Heart right ventricle (tissue), 16 donors: ENCODE measurements at regions not wholly inside any gene's neighbourhood (a gene's known extent, or its start where the extent isn't known, plus 50 kb on each side); places are given as distances from the start of the nearest gene placed in this dataset.

ENCODE experiments used
- ATAC-seq, 8 donors: fragments of 200-7000 bp; cut with Tn5 transposase; one replicate each; pipeline ENCODE4 v1.9.1; 2020; ENCODE audit warnings: mild to moderate bottlenecking in 8 of 8, moderate library complexity in 8 of 8, moderate number of reproducible peaks in 1 of 8
- DNase-seq, 2 donors: peaks; one replicate each; pipeline ENCODE4 v3.0.0-alpha.2; 2020
- H3K27ac ChIP-seq, 10 donors: fragments of 200-600 bp; sonication (generic) in 2 of 10; one replicate each; pipeline versions ENCODE4 v1.5.0 to v1.8.0; 2020 to 2022; ENCODE audit warnings: mild to moderate bottlenecking in 3 of 10
- H3K27me3 ChIP-seq, 7 donors: fragments of 200-600 bp; one replicate each; pipeline ENCODE4 v1.8.0; 2021 to 2022; ENCODE audit warnings: mild to moderate bottlenecking in 2 of 7
- H3K36me3 ChIP-seq, 9 donors: fragments of 200-600 bp; sonication (generic) in 1 of 9; one replicate each; pipeline versions ENCODE4 v1.5.0 to v1.8.0; 2020 to 2022; ENCODE audit warnings: mild to moderate bottlenecking in 2 of 9
- H3K4me1 ChIP-seq, 9 donors: fragments of 200-600 bp; sonication (generic) in 1 of 9; one replicate each; pipeline versions ENCODE4 v1.5.0 to v1.8.0; 2020 to 2022; ENCODE audit warnings: mild to moderate bottlenecking in 4 of 9
- H3K4me3 ChIP-seq, 10 donors: fragments of 200-600 bp; sonication (generic) in 2 of 10; one replicate each; pipeline versions ENCODE4 v1.5.0 to v1.8.0; 2020 to 2022; ENCODE audit warnings: mild to moderate bottlenecking in 7 of 10, moderate library complexity in 2 of 10
- H3K9me3 ChIP-seq, 11 donors: fragments of 200-600 bp in 10 of 11; sonication (generic) in 2 of 11; one replicate each; pipeline versions ENCODE4 v1.5.0 to v1.8.0; 2013 to 2022; ENCODE audit warnings: mild to moderate bottlenecking in 2 of 11, control low read depth in 1 of 11, moderate library complexity in 1 of 11
- CTCF ChIP-seq, 9 donors: fragments of 200-600 bp; sonication (generic) in 2 of 9; IDR thresholded peaks; one replicate each; pipeline versions ENCODE4 v1.5.0 to v1.8.0; 2021 to 2022; ENCODE audit warnings: antibody characterized with exemption in 9 of 9, mild to moderate bottlenecking in 5 of 9, moderate library complexity in 1 of 9
- WGBS, 2 donors: extraction: QIAGEN DNeasy Blood & Tissue Kit; methylation state at CpG; one replicate each; pipeline ENCODE4 v1.1.7; 2013; ENCODE audit warnings: inconsistent platforms in 1 of 2; 5-methylcytosine and 5-hydroxymethylcytosine counted together
- intact Hi-C, 10 donors: fragments of 100-400 bp; cut with DNase I; formaldehyde crosslinking; loops; one replicate each; pipeline versions ENCODE4 v1.11.1 to v1.14.2; 2022
- donor health status: Arrhythmogenic right ventricular cardiomyopathy.
- donor health status: ischemic (EF 13 %, LVEDD 7.1; RV severe dilation, severe dysfunction).
- donor health status: healthy with polysubstance abuse.
- donor health status: DM: no; HTN: yes; CAD: no.
- donor health status: DM: no; HTN: no; CAD: no.
- donor health status: ischemic (EF 25% LVEDD 6.9; RV normal size, moderate dysfunction).
- donor health status: ischemic (EF 25% LVEDD 5.7; RV mildly dilated, moderate dysfunction).
- donor health status: healthy.
- donor health status: DM: yes; HTN: yes; CAD: no.
- donor health status: Ischemic cardiomyopathy.
- donor health status: ischemic (EF 35%, LVEDD 5.7; RV mildly dilated, moderate dysfunction).
- donor health status: nonischemic (EF 11% LVEDD 7.7; RV severe dilation, severe dysfunction).
- donor health status: DM: yes; HTN: yes; CAD: no.
- donor health status: PGD.
- donor health status: ischemic (EF 29% LVEDD 5.4; RV normal size, mild dysfunction).
- donor health status: nonischemic (EF 23%, LVEDD 6.1; RV moderate dilation, normal function).

DNA sequence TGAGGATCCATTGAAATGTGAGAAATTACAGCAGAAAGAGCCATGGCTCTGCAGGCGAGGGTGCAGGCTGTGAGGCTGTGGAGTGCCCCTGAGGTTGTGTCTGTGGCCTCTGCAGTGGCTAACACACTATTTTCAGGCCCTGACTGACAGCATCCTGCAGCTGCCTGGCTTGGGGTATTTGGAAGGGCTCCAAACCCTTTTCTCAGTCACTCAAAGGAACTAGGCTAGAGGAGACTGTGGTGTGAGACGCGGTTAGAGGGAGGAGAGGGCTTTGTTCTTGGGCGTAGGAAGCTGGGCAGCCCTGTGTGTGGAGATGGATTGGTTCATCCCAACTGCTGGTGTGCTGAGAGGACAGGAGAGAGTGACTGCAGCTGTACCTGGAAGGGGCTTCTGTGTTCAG lies 134.9 kb downstream of the RAMP3 start:
- DNase-seq: peak; percentile 12 to 28
- WGBS, 2 donors: 38 to 42% methylated on average over 4 of the region's 4 CpGs
- H3K4me3 ChIP-seq: no peak overlapping the region
- H3K27ac ChIP-seq: peak overlapping the region in 6 of 10 donors; percentile 28 to 60 (median 52)
- TF ChIP-seq CTCF (IDR thresholded peaks at IDR 0.05): no peak
- peaks cover 0 to 15% (median 0%) of the 10 kb centered on the region in 11 donors for H3K9me3 ChIP-seq
- ATAC-seq: peak; percentile 45 to 79 (median 66)
- no peaks in the 10 kb centered on the region for H3K27me3 ChIP-seq
- intact Hi-C loops: loop anchor here in 1 of 10 donors (5.0 kb wide), 1 partner anchor 70 kb away; no protein-coding TSS in a partner anchor
- H3K4me1 ChIP-seq: peaks cover 9 to 34% (median 19%) of the 10 kb centered on the region in 9 donors
- H3K36me3 ChIP-seq: no peaks in the 10 kb centered on the region

- Histone ChIP-seq H3K36me3 (no peaks in the 10 kb centered on the region), H3K4me1 (peaks cover 9 to 34% (median 19%) of the 10 kb centered on the region in 9 donors), H3K4me3 (no peak overlapping the region), H3K27ac (peak overlapping the region; percentile 2 to 60 (median 44)), H3K27me3 (no peaks in the 10 kb centered on the region), H3K9me3 (peaks cover 0 to 11% (median 0%) of the 10 kb centered on the region in 11 donors)
- 59 to 60% methylated on average over 5 of the region's 5 CpGs for WGBS, 2 donors
- TF ChIP-seq CTCF (IDR thresholded peaks at IDR 0.05): no peak
- DNase-seq (no peak), ATAC-seq (peak in 7 of 8 donors; percentile 14 to 69 (median 57))
- intact Hi-C loops: loop anchor here in 1 of 10 donors (5.0 kb wide), 1 partner anchor 69 kb away; no protein-coding TSS in a partner anchor
Measured at GRCh38 chr7:45293295-45293942, 135.8 kb downstream of the RAMP3 start.

DNA sequence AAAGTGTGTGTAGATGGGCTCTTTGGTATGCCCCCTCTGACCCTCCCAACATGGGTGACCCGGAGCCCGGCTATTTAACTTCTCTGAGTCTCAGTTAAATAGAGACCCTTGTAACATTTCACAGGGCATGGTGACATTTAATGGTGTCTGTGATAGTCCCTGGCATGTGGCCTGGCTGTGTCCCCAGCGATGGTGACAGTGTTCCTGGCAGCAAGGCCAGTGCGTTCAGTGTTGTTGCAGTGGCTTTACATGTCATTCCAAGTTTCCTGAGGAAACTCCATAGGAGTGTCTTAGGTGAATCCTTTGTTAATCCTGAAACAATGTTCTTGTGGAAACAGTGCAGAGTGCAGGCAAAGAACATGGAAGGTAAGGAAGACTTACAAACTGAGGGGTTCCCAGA lies 137.0 kb downstream of the RAMP3 start:
- ATAC-seq: peak; percentile 53 to 95 (median 84)
- 47 to 52% methylated on average over 4 of the region's 4 CpGs for WGBS, 2 donors

DNA sequence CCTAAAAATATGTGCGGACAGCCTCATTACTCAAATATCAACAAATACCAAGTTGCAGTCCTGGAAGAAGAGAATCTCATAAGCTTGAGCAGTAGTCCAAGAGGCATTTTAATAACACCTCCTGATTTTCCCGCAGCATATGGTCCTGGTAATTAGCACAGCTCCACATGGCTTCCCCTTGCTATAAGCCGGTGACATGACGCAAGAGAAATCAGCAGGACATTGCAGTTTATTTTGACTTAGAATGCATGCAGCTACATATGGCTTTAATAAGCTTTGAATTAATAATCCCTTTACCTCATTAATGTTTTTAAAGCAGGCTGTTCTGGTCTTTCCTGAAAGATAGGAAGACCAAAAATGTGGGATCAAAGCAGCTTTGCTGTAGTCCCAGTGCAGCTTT lies 137.6 kb downstream of the RAMP3 start:
- intact Hi-C loops: no loop called here
- TF ChIP-seq CTCF (IDR thresholded peaks at IDR 0.05): no peak
- ATAC-seq: no peak
- H3K27me3 ChIP-seq: no peaks in the 10 kb centered on the region
- no peaks in the 10 kb centered on the region for H3K36me3 ChIP-seq
- DNase-seq: no peak
- no peak overlapping the region for H3K27ac ChIP-seq
- peaks cover 0 to 4% (median 0%) of the 10 kb centered on the region in 11 donors for H3K9me3 ChIP-seq
- no peak overlapping the region for H3K4me3 ChIP-seq
- peaks cover 9 to 34% (median 19%) of the 10 kb centered on the region in 9 donors for H3K4me1 ChIP-seq
- 87 to 90% methylated on average over 4 of the region's 4 CpGs for WGBS, 2 donors

More for the DNA sequence above, 137.0 kb downstream of the RAMP3 start:
- peaks cover 9 to 34% (median 19%) of the 10 kb centered on the region in 9 donors for H3K4me1 ChIP-seq
- peak overlapping the region in 8 of 10 donors; percentile 24 to 60 (median 52) for H3K27ac ChIP-seq
- DNase-seq: peak; percentile 50 to 58
- no peak for TF ChIP-seq CTCF (IDR thresholded peaks at IDR 0.05)
- intact Hi-C loops: loop anchor here in 1 of 10 donors (5.0 kb wide), 1 partner anchor 68 kb away; no protein-coding TSS in a partner anchor
- no peak overlapping the region for H3K4me3 ChIP-seq
- H3K36me3 ChIP-seq: no peaks in the 10 kb centered on the region
- no peaks in the 10 kb centered on the region for H3K27me3 ChIP-seq
- no peaks in the 10 kb centered on the region for H3K9me3 ChIP-seq
